ENCODE measurements at regions not wholly inside any gene's neighbourhood (a gene's known extent, or its start where the extent isn't known, plus 50 kb on each side); places are given as distances from the start of the nearest gene placed in this dataset.

DNA sequence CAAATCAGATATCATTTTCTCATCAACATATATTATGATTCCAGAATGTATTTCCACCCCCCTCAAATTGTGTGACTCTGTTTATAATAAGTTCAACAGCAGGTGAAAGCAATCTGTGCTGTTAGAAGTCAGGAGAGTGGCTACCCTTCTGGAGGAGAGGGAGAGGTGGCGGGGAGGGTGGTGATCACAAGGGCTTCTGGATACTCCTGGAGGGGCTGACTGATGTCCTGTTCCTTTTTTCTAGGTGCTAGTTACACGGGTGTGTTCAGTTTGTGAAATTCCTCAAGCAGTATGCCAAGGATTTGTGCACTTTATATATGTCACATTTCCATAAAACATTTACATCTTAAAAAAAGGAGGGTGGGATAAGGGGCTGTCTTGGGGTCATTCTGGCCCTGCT is 119.1 kb downstream of the IRF8 start:
- H3K27ac ChIP-seq (ENCODE audit: low read depth, low read length) = no peak overlapping the region
- TF ChIP-seq, protein P1, sequence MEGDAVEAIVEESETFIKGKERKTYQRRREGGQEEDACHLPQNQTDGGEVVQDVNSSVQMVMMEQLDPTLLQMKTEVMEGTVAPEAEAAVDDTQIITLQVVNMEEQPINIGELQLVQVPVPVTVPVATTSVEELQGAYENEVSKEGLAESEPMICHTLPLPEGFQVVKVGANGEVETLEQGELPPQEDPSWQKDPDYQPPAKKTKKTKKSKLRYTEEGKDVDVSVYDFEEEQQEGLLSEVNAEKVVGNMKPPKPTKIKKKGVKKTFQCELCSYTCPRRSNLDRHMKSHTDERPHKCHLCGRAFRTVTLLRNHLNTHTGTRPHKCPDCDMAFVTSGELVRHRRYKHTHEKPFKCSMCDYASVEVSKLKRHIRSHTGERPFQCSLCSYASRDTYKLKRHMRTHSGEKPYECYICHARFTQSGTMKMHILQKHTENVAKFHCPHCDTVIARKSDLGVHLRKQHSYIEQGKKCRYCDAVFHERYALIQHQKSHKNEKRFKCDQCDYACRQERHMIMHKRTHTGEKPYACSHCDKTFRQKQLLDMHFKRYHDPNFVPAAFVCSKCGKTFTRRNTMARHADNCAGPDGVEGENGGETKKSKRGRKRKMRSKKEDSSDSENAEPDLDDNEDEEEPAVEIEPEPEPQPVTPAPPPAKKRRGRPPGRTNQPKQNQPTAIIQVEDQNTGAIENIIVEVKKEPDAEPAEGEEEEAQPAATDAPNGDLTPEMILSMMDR (IDR thresholded peaks at IDR 0.05; ENCODE audit: extremely low read depth, low read depth, low read length) = no peak
- H3K36me3 ChIP-seq (ENCODE audit: insufficient read depth, low read length) = no peaks in the 10 kb centered on the region
- no peak overlapping the region for H2AFZ ChIP-seq (ENCODE audit: low read length)
- H4K20me1 ChIP-seq (ENCODE audit: insufficient read depth, low read length) = peaks cover 3% of the 10 kb centered on the region
- H3K4me3 ChIP-seq (ENCODE audit: insufficient read depth, low read length) = no peak overlapping the region
- no peaks in the 10 kb centered on the region for H3K4me1 ChIP-seq (ENCODE audit: insufficient read depth, low read length)
- peaks cover 4% of the 10 kb centered on the region for H3K9me3 ChIP-seq (ENCODE audit: low read depth, low read length)
- no peak overlapping the region for H3K4me2 ChIP-seq (ENCODE audit: insufficient read depth, low read length)
- peaks cover 6% of the 10 kb centered on the region for H3K27me3 ChIP-seq (ENCODE audit: insufficient read depth, low read length)
- DNase-seq (ENCODE audit: insufficient read length, low spot score, missing footprints) = no peak
- H3K79me2 ChIP-seq (ENCODE audit: insufficient read depth, low read length) = no peaks in the 10 kb centered on the region

DNA sequence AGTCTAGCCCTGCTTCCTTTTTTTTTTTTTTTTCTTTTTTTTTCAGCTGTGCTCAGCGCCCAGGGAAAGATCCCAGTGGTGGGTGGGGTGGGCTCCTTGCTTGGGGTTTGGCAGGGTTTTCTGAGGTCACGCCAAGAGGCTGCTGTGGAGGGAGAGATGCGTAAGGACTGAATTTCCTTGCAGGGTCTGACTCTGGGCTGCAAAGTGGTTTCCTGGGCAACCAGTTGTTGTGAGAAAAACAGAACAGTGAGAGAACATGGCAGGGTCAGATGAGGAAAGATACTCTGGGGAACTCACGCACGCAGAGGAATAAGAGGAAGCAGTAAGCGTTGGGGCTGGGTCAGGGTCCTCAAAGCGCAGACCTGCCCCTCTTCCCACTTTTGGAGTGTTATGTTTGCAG is 119.5 kb downstream of the IRF8 start:
- H4K20me1 ChIP-seq (ENCODE audit: insufficient read depth, low read length) = peaks cover 3% of the 10 kb centered on the region
- no peak overlapping the region for H3K4me3 ChIP-seq (ENCODE audit: insufficient read depth, low read length)
- no peak overlapping the region for H3K27ac ChIP-seq (ENCODE audit: low read depth, low read length)
- no peak for DNase-seq (ENCODE audit: insufficient read length, low spot score, missing footprints)
- no peak overlapping the region for H3K4me2 ChIP-seq (ENCODE audit: insufficient read depth, low read length)
- H2AFZ ChIP-seq (ENCODE audit: low read length) = no peak overlapping the region
- H3K9me3 ChIP-seq (ENCODE audit: low read depth, low read length) = peaks cover 4% of the 10 kb centered on the region
- peaks cover 6% of the 10 kb centered on the region for H3K27me3 ChIP-seq (ENCODE audit: insufficient read depth, low read length)
- no peaks in the 10 kb centered on the region for H3K36me3 ChIP-seq (ENCODE audit: insufficient read depth, low read length)
- TF ChIP-seq, protein P1 (IDR thresholded peaks at IDR 0.05; ENCODE audit: extremely low read depth, low read depth, low read length) = no peak
- no peaks in the 10 kb centered on the region for H3K79me2 ChIP-seq (ENCODE audit: insufficient read depth, low read length)
- no peaks in the 10 kb centered on the region for H3K4me1 ChIP-seq (ENCODE audit: insufficient read depth, low read length)

DNA sequence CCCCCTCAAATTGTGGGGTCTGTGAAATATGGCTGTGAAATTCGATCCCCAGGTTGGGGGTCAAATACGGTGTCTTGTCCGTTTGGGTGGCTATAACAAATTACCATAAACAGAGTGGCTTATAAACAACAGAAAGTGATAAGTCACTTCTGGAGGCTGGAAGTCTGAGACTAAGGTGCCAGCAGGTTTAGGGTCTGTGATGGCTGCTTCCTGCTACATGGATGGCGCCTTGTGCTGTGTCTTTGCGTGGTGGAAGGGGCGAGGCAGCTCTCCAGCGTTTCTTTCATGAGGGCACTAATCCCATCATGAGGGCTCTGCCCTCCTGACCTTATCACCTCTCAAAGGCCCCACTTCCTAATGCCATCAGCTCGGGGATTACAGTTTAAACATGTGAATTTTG is 120.0 kb downstream of the IRF8 start:
- Histone ChIP-seq H3K27ac (ENCODE audit: low read depth, low read length) (no peak overlapping the region), H3K4me1 (ENCODE audit: insufficient read depth, low read length) (no peaks in the 10 kb centered on the region), H2AFZ (ENCODE audit: low read length) (no peak overlapping the region), H3K4me3 (ENCODE audit: insufficient read depth, low read length) (no peak overlapping the region), H3K79me2 (ENCODE audit: insufficient read depth, low read length) (no peaks in the 10 kb centered on the region), H3K4me2 (ENCODE audit: insufficient read depth, low read length) (no peak overlapping the region), H3K9me3 (ENCODE audit: low read depth, low read length) (peaks cover 4% of the 10 kb centered on the region), H3K36me3 (ENCODE audit: insufficient read depth, low read length) (no peaks in the 10 kb centered on the region), H4K20me1 (ENCODE audit: insufficient read depth, low read length) (peaks cover 3% of the 10 kb centered on the region), H3K27me3 (ENCODE audit: insufficient read depth, low read length) (peaks cover 6% of the 10 kb centered on the region)
- TF ChIP-seq, protein P1 (IDR thresholded peaks at IDR 0.05; ENCODE audit: extremely low read depth, low read depth, low read length) = no peak
- no peak for DNase-seq (ENCODE audit: insufficient read length, low spot score, missing footprints)

DNA sequence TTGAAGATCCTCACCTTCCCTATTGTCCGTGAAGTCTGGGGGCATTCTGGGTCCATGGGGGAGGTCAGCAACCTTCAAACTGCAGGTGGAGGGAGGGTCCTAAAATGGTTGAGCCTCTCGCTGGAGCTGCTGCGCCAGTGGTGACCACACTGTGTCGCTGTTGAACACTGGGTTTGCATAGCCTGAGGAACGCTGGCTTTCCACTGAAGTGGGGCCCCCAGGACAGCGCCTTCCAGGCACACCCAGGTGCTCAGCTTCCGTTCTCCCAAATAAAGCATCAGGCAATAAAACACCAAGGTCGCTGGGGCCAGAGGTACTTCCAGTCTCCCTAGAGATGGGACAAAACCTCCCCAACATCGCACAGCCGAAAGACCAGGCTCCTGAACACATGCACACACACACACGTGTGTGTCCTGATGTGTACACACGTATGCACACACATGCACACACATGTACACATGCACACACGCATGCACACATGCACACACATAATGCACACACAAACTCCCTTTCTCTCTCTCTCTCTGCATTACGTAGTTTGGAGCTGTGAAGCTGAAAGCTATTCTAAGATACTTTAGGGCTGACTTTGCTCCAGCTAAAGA is 120.6 kb downstream of the IRF8 start:
- Histone ChIP-seq H3K4me2 (ENCODE audit: insufficient read depth, low read length) (no peak overlapping the region), H2AFZ (ENCODE audit: low read length) (no peak overlapping the region), H3K4me1 (ENCODE audit: insufficient read depth, low read length) (no peaks in the 10 kb centered on the region), H3K27ac (ENCODE audit: low read depth, low read length) (no peak overlapping the region), H3K79me2 (ENCODE audit: insufficient read depth, low read length) (no peaks in the 10 kb centered on the region), H3K27me3 (ENCODE audit: insufficient read depth, low read length) (peaks cover 6% of the 10 kb centered on the region), H3K9me3 (ENCODE audit: low read depth, low read length) (peaks cover 4% of the 10 kb centered on the region), H4K20me1 (ENCODE audit: insufficient read depth, low read length) (peaks cover 3% of the 10 kb centered on the region), H3K4me3 (ENCODE audit: insufficient read depth, low read length) (no peak overlapping the region), H3K36me3 (ENCODE audit: insufficient read depth, low read length) (no peaks in the 10 kb centered on the region)
- TF ChIP-seq, protein P1 (IDR thresholded peaks at IDR 0.05; ENCODE audit: extremely low read depth, low read depth, low read length) = peak; percentile 21
- DNase-seq (ENCODE audit: insufficient read length, low spot score, missing footprints) = no peak
